Eye (tissue), 1 donor: ENCODE measurements at regions not wholly inside any gene's neighbourhood (a gene's known extent, or its start where the extent isn't known, plus 50 kb on each side); places are given as distances from the start of the nearest gene placed in this dataset.
A peak's percentile ranks its signal among the peaks of the same experiment; 100 is the strongest.

ENCODE experiments used
- DNase-seq: peaks from one replicate; pipeline ENCODE4 v3.0.0-alpha.2; 2015

DNA sequence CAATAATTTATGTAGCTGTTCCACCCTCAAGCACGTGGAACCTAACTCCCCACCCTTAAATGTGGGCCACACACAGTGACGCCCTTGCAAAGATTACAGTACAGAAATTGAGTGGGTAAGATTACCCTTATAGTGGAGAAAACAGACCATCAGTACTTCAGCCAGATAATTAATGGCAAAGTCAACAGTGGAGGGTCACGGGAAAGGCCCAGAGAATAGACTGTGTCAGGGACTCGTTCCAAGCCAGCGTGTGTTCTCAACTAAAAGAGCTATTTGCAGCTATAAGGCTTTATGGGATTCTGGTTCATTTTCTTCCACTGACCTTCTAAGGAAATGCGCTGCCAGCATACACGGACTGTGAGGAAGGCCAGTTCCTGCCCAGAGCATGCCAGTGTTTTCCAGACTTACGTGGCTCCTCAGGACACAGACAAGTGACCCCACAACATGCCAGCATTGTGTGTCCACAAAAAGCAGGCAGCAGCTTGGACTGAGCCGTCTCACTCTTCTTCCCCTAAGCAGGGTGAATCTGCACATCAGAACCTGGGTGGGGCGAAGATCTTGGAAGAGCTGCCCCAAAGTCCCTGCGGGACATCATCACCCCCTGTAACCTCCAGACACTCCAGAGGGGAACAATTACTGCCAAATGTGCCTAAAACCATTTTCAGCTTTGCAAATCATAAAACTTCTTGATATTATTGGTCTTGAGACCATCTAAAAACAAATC lies 428.5 kb downstream of the OCA2 start:
- DNase-seq: no peak

DNA sequence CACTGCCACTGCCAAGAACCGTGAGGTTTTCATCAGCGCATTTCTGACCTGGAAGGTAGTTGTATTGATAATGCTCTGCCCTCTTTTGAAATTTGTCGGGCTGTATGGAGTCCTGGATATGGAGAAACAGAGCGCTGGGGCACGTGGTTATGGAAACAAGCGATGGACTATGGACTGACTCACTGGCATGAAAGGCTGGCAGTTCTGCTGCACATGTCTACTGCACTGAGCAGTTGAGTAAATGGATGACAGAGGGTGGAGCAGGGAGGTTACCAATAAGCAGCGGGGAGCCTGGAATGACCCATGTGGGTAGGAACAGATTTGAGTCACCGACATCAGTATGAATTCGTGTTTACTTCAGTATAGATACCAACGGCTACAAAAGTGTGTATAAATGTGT lies 429.5 kb downstream of the OCA2 start:
- no peak for DNase-seq

DNA sequence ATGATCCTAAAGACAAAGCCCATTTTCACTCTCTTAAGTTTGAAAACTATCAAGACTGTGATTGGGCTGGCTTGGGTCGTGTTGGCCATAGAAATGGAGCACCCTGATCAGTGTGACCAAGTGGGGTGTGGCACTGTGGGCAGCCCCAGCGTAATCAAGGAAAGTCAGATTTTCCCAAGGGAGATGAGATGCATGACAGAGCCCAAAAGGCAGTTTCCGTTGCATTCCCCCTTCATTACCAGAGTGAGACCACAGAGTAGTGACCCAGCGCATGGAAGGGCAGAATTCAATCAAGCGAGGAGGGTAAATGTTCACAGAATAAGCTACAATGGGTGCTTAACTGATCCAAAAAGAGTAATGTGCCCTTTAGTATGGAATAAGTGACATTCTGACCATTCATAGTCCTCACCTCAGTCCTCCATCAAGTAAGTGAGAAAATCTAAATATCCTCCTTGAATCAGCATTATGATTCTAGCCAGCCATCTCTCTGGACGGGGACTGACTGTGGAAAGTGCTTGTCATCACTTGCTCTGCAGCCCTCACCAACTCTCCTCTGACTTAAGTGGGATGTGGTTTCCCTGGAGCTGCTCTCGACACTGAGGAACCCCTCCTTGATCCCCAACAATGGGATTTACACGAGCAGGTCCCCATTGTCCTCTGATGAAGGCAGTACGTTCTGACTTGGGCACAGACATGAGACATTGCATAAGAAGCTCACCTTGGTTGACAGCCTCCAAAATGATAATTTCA lies 430.5 kb downstream of the OCA2 start:
- no peak for DNase-seq

DNA sequence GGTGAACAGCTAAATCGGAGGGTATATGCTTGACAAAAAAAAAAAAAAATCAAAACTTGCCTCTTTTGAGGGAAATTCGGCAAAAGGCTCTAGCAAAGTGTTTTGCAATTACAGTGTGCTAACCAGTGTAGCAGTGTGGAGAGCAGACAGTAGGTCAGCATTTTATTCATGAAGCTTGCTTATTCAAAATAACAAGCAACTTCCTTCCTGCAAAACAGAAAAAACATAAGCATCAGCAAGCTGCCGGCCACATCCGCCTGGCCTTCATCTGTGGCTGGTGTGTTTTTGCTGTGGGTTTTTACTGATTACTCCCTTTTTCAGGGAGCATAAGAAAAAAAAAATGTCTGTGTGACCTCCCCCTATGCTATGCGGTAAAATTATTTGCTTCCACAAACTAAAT lies 434.1 kb downstream of the OCA2 start:
- no peak for DNase-seq

DNA sequence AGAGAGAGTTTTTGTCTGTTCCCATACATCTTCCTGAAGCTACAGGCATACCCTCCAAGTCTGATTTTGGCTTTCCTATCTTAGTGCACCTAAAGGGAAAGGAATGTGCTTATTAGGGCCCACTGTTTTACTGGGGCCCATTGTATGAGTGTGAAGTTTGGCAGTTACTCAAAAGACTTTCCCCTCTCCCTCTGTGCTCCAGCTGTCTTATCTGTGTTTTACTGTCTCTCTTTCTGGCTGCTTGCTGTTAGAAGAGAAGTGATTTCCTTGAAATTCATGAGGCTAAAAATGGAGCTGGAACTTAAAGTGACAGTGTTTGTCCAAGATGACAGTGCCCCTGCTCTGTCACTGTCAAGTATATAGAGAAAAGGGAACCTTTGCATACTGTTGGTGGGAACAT lies 436.2 kb downstream of the OCA2 start:
- no peak for DNase-seq

DNA sequence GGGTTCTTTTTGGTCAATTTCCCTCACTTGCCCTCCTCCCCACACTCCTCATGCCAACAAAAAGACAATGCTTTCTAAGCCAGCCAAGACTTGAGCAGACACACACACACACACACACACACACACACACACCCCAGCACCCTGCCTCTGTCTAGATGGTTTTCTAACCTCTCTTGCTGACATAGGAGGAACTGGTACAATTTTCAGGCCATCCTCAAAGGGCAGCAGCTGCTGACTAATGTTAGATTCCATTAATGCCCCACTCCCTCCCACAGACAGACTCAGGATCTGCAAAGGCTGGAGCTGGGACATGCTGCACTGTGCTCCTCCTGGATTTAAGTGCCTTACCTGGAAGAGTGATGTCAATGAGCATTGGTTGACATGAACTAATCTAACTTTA lies 438.4 kb downstream of the OCA2 start:
- DNase-seq: no peak

DNA sequence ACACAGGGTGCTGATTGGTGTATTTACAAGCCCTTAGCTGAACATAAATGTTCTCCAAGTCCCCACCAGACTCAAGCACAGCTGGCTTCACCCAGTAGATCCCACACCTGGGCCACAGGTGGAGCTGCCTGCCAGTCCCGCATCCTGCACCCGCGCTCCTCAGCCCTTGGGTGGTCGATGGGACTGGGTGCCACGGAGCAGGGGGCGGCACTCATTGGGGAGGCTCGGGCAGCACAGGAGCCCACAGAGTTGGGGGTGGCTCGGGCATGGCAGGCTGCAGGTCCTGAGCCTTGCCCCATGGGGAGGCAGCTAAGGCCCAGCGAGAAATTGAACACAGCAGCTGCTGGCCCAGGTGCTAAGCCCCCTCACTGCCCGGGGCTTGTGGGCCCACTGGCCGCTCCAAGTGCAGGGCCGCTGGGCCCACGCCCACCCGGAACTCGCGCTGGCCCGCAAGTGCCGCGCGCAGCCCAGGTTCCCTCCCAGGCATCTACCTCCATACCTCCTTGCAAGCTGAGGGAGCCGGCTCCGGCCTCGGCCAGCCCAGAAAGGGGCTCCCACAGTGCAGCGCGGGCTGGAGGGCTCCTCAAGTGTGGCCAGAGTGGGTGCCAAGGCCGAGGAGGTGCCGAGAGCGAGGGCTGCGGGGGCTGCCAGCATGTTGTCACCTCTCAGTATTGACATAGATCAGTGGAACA lies 442.7 kb downstream of the OCA2 start:
- DNase-seq: no peak

DNA sequence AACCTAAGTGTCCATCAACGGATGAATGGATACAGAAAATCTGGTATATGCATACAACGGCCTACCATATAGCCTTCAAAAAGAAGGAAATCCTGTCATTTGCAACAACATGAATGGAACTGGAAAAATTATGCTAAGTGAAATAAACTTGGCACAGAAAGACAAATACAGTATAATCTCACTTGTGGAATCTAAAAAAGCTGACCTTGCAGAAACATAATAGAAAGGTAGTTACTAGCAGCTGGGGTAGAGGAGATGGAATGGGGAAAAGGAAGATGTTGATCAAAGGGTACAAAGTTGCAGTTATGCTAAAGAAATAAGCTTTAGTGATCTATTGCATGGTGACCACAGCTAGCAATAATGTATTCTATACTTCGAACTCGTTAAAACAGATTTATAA lies 444.1 kb downstream of the OCA2 start:
- DNase-seq: no peak

DNA sequence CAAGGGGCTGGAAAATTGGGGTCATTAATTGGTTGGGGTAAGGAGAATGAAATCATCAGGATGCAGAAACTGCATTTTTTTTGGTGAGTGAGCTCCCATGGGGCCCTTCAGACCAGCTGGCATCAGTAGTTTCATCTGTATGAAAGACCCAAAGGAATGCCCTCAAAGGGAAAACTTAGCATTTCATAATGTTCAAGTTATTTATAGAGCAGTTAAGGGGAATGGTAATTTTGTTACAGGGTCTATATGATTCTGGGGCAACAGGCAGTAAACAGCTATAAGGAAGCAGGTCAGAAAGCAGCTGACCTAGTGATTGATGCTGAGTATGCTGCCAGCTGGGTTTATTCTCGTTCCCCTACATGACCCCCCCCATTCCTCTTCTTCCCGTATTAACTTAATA lies 448.9 kb downstream of the OCA2 start:
- no peak for DNase-seq

DNA sequence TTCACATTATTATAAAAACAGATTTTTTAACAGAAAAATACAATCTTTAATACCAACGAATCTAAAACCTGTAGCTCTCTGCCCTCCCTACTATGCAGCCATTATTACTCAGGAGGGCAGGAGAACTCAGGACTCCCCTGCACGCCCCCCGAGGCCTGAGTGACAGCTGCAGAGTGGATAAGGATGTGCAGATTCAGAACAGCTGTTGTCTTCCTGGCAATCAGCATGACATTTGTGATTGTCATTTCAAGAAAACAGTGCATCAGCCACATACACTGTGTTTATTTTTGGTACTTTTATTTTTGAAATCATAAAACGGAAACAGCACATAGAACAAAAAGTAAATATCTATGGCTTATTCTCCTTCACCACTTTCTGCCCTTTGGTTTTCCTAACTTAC lies 450.8 kb downstream of the OCA2 start:
- peak; percentile 46 for DNase-seq

DNA sequence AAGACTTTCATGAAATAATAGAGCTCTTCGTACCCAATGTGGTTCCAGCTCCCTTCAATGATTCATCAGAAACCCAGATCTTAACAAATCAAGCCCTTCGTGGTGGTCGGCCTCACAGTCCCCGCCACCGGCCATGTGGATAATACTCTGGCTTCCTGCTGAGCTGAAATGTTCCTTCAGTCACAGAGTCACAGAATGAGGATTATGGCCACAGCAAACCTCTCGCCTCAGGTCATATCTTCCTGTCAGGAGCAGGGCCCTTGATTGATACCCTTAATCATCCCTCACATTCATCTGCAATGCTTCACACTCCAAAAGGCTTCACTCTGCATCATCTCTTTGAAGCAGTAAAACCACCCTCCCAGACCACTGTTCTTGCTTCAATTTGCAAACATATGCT lies 452.6 kb downstream of the OCA2 start:
- DNase-seq: peak; percentile 54

DNA sequence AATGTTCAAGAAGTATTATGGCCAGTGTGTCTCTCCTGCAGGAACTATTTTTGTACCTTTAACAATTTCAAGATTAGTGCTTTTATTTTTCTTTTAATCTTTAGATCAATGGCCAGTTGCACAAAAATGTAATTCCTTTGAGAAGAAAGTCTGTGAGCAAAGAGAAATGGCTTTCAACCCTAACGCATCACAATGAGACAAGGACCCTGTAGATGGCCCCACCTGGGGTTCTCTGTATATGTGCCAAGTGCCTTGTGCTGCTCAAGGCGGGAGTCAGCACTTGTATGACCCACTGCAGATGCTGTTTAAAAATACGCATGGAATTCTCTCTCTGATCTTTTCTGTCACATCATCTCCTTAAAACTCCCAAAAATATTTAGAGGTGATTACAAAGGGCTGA lies 453.4 kb downstream of the OCA2 start:
- DNase-seq: no peak

DNA sequence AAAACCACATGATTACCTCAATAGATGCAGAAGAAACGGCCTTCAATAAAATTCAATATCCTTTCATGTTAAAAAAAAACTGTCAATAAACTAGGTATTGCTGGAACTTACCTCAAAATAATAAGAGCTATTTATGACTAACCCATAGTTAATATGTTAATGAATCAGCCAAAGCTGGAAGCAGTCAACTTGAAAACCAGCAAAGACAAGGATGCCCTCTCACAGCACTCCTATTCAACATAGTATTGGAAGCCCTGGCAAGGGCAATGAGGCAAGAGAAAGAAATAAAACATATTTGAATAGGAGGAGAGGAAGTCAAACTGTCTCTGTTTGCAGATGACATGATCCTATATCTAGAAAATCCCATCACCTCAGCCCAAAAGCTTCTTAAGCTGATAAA lies 456.1 kb downstream of the OCA2 start:
- no peak for DNase-seq

DNA sequence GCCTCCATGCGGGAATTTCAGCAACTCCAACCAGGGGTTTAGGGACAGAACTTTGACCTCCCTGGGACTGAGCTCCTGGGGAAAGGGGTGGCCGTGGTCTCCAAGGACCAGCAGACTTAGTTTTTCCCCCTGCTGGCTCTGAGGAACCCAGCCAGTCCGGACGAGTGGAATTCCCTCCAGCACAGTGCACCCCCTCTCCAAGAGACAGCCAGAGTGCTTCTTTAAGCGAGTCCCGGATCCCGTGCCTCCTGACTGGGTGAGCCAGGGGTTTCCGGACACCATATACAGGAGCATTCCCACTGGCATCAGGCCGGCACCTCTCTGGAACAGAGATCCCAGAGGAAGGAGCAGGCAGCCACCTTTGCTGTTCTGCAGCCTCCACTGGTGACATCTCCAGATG lies 459.5 kb downstream of the OCA2 start:
- DNase-seq: no peak

DNA sequence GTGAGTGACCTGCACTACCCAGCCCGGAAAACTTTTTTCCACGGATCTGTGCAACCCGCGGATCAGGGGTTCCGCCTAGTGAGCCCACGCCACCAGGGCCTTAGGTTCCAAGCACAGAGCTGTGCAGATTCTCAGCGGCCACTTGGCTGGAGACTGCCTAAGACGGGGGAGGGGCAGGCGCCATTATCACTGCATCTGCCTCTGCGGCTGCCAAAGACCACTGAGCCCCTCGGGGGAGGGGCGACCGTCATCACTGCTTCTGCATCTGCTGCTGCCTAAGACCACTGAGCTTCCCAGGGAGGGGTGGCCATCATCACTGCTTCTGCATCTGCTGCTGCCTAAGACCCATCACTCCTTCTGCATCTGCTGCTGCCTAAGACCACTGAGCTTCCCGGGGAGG lies 460.2 kb downstream of the OCA2 start:
- DNase-seq: peak; percentile 51

DNA sequence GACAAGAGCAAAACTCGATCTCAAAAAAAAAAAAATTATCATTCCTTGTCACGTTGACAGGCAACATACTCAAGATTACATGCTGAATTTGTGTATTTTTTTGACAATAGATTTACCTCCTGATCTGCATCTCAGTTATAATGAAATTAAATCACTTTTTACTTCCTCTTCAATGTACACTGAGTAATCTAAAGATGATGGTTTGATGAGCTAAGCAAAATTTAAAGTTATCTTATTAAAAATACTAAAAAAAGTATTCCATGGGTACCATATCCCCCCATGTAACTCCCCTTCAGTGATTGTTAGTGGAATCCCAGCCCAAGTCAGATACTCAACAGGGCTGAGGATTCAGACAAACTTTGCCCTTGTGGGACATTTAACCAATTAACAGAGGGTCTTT lies 463.2 kb downstream of the OCA2 start:
- DNase-seq: no peak

DNA sequence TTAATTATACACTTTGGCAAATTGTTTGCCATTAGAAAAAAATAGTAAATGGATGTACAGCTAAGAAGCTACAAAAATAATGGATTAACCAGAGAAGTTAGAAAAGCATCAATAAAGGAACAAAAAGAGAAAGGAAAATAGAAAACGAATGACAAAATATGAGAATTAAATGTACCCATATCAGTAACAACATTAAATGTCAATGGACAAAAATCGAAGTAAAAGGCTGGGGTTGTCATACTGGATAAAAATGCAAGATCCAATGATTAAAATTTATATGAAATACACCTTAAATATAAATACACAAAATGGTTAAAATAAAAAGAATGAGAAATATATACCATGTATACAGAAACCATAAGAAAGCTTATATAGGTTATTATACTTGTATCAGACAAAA lies 470.6 kb downstream of the OCA2 start:
- no peak for DNase-seq

DNA sequence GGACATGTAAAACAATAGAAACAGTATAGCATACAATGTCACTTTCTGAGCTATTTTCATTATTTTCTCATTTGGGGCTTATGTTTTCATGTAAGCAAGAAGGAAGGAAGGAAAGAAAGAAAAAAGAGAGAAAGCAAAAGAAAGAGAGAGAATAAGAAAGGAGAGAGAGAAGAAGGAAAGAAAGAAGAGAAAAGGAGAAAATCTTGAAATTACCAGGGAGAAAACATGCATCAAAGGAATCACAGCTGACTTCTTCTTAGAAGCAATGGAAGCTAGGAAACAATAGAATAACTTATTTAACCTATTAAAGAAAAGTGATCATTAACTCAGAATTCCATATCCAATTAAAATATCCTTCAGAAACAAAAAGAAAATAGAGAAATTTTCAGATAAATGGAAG lies 471.5 kb downstream of the OCA2 start:
- no peak for DNase-seq

DNA sequence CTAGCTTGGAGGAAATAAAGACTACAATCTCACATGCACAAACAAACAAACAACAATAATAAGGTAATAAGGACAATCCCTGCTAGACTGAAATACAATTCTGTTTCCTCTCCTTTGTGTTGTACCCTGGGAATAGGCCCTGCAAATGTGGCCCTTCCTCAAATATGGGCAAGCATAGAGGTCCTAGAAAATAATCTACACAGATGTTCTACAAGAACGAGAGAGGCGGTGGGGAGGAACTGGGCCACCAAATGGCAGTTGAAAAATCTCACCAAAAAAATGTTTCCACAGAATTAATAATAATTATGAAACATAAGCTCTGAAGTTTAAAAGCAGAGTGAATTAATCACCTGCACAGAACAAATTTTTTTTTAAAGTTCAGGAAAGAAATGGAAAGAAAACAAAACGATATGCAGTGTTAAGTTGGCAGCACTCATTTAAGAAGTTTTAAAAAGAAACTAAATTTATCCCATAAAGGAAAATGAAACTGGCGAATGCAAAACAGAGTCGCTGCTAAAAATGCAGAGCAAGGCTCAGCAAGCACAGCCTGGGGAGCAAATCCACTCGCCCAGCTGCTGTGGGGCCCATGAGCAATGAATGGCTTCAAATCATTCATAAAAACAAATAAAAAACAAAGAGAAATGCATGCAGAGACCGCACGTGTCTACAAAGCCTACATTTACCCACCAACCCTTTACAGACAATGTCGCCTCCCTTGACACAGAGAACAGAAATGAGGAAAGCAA lies 475.4 kb downstream of the OCA2 start:
- no peak for DNase-seq

DNA sequence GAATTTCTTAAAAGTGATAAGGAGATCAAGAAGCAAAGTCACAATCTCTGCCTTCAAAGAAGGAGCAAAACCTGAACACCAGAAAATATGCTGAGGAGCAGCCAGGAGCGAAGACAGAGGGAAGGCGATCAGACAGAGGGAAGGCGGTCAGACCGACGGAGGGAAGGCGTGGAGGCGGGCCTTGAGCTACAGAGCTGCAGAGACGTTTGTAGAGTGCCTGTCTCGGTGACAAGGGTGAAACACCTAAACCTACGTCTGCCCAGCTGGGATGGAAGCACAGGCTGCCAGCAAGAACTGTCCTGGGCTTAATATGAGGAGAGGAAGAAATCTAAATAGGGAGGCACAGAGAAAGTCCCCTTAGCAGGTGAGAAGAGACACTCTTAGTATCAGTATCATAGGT lies 476.0 kb downstream of the OCA2 start:
- DNase-seq: no peak

DNA sequence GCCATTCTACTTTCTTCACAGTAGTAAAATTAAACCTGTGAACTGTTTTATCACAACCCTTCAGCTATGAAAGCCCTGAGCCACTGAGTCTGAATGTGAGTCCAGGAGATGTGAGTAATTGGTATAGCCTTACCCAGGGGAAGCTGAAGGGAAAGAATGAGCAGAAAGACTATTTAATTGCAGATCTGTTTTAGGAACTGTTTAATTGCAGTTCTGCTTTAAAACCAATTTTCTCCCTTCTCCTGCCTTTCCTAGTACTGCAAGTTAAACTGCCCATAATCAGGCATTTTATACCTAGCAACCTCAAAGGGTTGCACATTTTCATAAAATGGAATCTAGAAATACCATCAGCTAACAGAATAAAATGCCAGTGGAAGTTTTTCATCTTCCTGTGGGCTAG lies 476.7 kb downstream of the OCA2 start:
- no peak for DNase-seq

DNA sequence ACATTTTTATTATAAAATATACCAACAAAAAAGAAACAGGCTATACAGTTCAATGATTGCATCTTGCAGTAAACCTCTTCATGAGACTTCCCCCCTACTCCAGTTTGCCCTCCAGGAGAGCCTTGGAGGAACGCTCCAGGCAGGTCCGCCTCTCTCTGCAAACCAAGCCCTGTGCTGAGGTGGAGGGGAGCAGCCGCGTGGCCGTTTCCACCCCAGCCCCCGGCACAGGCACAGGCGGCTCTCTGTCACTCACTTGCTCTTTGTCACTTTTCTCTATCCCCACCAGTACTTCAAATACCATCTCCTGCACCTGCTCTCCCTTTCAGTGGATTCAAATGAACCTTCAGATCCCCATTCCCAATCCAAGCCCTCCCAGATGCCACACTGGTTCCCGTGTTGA lies 479.9 kb downstream of the OCA2 start:
- DNase-seq: no peak

DNA sequence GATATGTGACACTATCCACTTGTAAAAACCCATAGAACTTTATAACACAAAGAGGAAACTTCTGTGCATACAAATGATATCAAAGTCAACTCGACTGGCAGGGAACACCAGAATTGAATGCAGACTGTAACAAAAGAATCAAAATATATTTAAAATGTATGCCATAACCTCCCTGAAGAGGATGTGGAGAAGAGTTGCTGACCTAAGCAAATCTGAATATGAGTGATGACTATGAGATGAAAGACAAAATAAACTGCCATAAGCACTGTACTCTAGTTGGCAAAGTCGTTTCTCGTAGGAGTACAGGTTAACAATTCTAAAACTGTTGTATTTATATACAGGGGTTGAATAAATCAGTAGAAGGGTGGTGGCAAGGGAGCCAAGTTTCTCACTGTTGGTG lies 482.1 kb downstream of the OCA2 start:
- DNase-seq: no peak

DNA sequence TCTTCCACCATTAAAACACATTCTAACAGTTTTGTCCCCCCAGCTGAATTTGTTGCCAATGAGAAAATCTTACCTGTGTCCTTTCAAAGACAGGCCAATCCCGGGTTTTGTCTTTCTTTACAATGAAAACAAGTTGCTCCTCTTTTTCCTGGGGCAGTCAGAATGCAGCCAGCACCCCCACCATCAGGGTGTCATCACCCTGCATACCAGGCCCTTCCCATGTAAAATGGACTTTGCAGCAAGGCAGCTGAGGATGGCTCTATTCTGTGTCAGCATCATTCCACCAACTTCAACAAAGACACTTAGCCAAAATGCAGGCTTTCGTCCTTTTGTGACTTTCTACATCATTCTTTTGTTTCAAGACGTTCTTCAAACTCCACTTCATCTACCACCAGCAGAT lies 490.9 kb downstream of the OCA2 start:
- DNase-seq: no peak
